Liver (tissue), 8 donors: ENCODE measurements at regions not wholly inside any gene's neighbourhood (a gene's known extent, or its start where the extent isn't known, plus 50 kb on each side); places are given as distances from the start of the nearest gene placed in this dataset.

Experiments used
- DNase-seq: peaks from one replicate; pipeline ENCODE4 v3.0.0-alpha.2; 2017; ENCODE audit warnings: low spot score
- H3K27ac ChIP-seq, 2 donors: one replicate each; pipeline ENCODE4 v1.7.0; 2013; ENCODE audit warnings: inconsistent platforms in 2 of 2, low read length in 2 of 2, control low read depth in 1 of 2, low read depth in 1 of 2, mild to moderate bottlenecking in 1 of 2
- H3K27me3 ChIP-seq, 4 donors: one replicate each; pipeline versions ENCODE4 v1.6.1 to v1.7.0; 2013; ENCODE audit warnings: low read length in 3 of 4, inconsistent platforms in 1 of 4, mild to moderate bottlenecking in 1 of 4, moderate library complexity in 1 of 4; ENCODE audit not compliant: control insufficient read depth in 4 of 4, insufficient read depth in 4 of 4
- H3K36me3 ChIP-seq, 4 donors: one replicate each; pipeline versions ENCODE4 v1.6.1 to v1.7.0; 2013; ENCODE audit warnings: low read length in 3 of 4, mild to moderate bottlenecking in 3 of 4, low read depth in 1 of 4, moderate library complexity in 1 of 4; ENCODE audit not compliant: control insufficient read depth in 4 of 4, insufficient read depth in 3 of 4
- H3K4me1 ChIP-seq, 4 donors: one replicate each; pipeline versions ENCODE4 v1.6.1 to v1.7.0; 2013; ENCODE audit warnings: low read length in 3 of 4, mild to moderate bottlenecking in 3 of 4, moderate library complexity in 1 of 4; ENCODE audit not compliant: control insufficient read depth in 4 of 4, insufficient read depth in 4 of 4
- H3K4me3 ChIP-seq, 3 donors: one replicate each; pipeline versions ENCODE4 v1.6.1 to v1.7.0; 2013; ENCODE audit warnings: low read length in 3 of 3, control low read depth in 1 of 3, low read depth in 1 of 3, mild to moderate bottlenecking in 1 of 3
- H3K9ac ChIP-seq, 2 donors: one replicate each; pipeline ENCODE4 v1.7.0; 2013; ENCODE audit warnings: low read length in 2 of 2, mild to moderate bottlenecking in 2 of 2, moderate library complexity in 2 of 2, control low read depth in 1 of 2, low read depth in 1 of 2
- H3K9me3 ChIP-seq, 4 donors: one replicate each; pipeline versions ENCODE4 v1.6.1 to v1.7.0; 2013; ENCODE audit warnings: low read length in 3 of 4; ENCODE audit not compliant: control insufficient read depth in 4 of 4
- EGR1 ChIP-seq, 2 donors: IDR thresholded peaks; 2 replicates each; pipeline ENCODE4 v1.6.1; 2016 to 2018; ENCODE audit warnings: antibody characterized with exemption in 2 of 2, low read depth in 2 of 2
- FOXA1 ChIP-seq: IDR thresholded peaks from 2 replicates; pipeline ENCODE4 v1.6.1; 2016; ENCODE audit warnings: antibody characterized with exemption
- FOXA2 ChIP-seq: IDR thresholded peaks from 2 replicates; pipeline ENCODE4 v1.6.1; 2016; ENCODE audit warnings: antibody characterized with exemption
- GABPA ChIP-seq, 2 donors: IDR thresholded peaks in 1 of 2; conservative IDR thresholded peaks in 1 of 2; 2 replicates each; pipeline ENCODE4 v1.6.1; 2016; ENCODE audit warnings: antibody characterized with exemption in 2 of 2, mild to moderate bottlenecking in 1 of 2, moderate library complexity in 1 of 2
- HNF4A ChIP-seq, 2 donors: conservative IDR thresholded peaks; 2 replicates each; pipeline ENCODE4 v1.6.1; 2016; ENCODE audit warnings: antibody characterized with exemption in 2 of 2, mild to moderate bottlenecking in 2 of 2
- HNF4G ChIP-seq: IDR thresholded peaks from 2 replicates; pipeline ENCODE4 v1.6.1; 2016; ENCODE audit warnings: antibody characterized with exemption
- NR2F2 ChIP-seq: IDR thresholded peaks from 2 replicates; pipeline ENCODE4 v1.6.1; 2016; ENCODE audit warnings: antibody characterized with exemption
- RAD21 ChIP-seq, 2 donors: IDR thresholded peaks; 2 replicates each; pipeline ENCODE4 v1.6.1; 2016; ENCODE audit warnings: antibody characterized with exemption in 2 of 2, mild to moderate bottlenecking in 2 of 2
- RXRA ChIP-seq, 2 donors: IDR thresholded peaks; 2 replicates each; pipeline ENCODE4 v1.6.1; 2017 to 2018; ENCODE audit warnings: antibody characterized with exemption in 2 of 2, mild to moderate bottlenecking in 1 of 2
- SP1 ChIP-seq: IDR thresholded peaks from 2 replicates; pipeline ENCODE4 v1.6.1; 2018; ENCODE audit warnings: antibody characterized with exemption, mild to moderate bottlenecking
- TAF1 ChIP-seq: conservative IDR thresholded peaks from 2 replicates; pipeline ENCODE4 v1.6.1; 2016; ENCODE audit warnings: antibody characterized with exemption, mild to moderate bottlenecking
- YY1 ChIP-seq: IDR thresholded peaks from 2 replicates; pipeline ENCODE4 v1.6.1; 2016; ENCODE audit warnings: antibody characterized with exemption, mild to moderate bottlenecking
- WGBS: extraction: QIAGEN DNeasy Blood & Tissue Kit; methylation state at CpG from one replicate; pipeline ENCODE4 v1.1.7; 2013; 5-methylcytosine and 5-hydroxymethylcytosine counted together
- TF ChIP-seq, protein P1 (sequence below): fragments of 150-350 bp; IDR thresholded peaks from 2 replicates; pipeline ENCODE4 v1.5.1; 2017; ENCODE audit warnings: improper control_type of control experiment, low read depth, low read length; ENCODE audit not compliant: missing input control
- TF ChIP-seq, protein P2 (sequence below): IDR thresholded peaks from 2 replicates; pipeline ENCODE4 v1.6.1; 2016; ENCODE audit warnings: antibody characterized with exemption
- TF ChIP-seq, protein P3 (sequence below): IDR thresholded peaks from 2 replicates; pipeline ENCODE4 v1.6.1; 2016; ENCODE audit warnings: antibody characterized with exemption
- TF ChIP-seq, protein P4 (sequence below): IDR thresholded peaks from 2 replicates; pipeline ENCODE4 v1.6.1; 2016; ENCODE audit warnings: antibody characterized with exemption
- donor health status: healthy.
- donor health status: healthy.
- donor health status: healthy.
- donor health status: healthy.
- donor health status: healthy.

DNA sequence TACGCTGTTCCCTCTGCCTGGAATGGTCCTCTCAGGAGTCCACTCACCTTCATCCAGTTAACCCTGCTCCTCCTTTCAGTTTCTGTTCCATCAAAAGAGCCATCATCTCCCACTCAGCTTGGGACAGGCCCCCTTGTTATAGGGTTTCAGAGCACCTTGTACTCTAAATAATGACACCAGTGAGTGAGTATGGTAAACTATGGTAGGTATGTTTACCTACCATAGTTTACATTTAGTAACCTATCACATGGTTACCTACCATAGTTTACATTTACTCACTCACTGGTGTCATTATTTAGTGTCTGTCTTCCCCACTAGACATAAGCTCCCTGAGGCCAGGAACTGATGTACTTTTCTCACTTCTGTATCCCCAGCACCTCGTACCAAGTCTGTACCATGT lies 130.2 kb upstream of the SESN3 start:
- H3K4me3 ChIP-seq, result no peak overlapping the region
- no peak for DNase-seq
- H3K9me3 ChIP-seq, result no peaks in the 10 kb centered on the region
- H3K27ac ChIP-seq, result no peak overlapping the region
- no peaks in the 10 kb centered on the region for H3K36me3 ChIP-seq
- no peak for TF ChIP-seq FOXA2
- no peak for TF ChIP-seq NR2F2
- TF ChIP-seq, protein P1, sequence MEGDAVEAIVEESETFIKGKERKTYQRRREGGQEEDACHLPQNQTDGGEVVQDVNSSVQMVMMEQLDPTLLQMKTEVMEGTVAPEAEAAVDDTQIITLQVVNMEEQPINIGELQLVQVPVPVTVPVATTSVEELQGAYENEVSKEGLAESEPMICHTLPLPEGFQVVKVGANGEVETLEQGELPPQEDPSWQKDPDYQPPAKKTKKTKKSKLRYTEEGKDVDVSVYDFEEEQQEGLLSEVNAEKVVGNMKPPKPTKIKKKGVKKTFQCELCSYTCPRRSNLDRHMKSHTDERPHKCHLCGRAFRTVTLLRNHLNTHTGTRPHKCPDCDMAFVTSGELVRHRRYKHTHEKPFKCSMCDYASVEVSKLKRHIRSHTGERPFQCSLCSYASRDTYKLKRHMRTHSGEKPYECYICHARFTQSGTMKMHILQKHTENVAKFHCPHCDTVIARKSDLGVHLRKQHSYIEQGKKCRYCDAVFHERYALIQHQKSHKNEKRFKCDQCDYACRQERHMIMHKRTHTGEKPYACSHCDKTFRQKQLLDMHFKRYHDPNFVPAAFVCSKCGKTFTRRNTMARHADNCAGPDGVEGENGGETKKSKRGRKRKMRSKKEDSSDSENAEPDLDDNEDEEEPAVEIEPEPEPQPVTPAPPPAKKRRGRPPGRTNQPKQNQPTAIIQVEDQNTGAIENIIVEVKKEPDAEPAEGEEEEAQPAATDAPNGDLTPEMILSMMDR, result no peak
- no peak for TF ChIP-seq GABPA (IDR thresholded peaks at IDR 0.05 in 1 of 2, conservative IDR thresholded peaks at IDR 0.05 in 1 of 2)
- no peak for TF ChIP-seq RXRA (IDR thresholded peaks at IDR 0.05)
- H3K4me1 ChIP-seq, result peaks cover 5 to 26% (median 16%) of the 10 kb centered on the region in 4 donors
- H3K27me3 ChIP-seq, result no peaks in the 10 kb centered on the region
- no peak overlapping the region for H3K9ac ChIP-seq
- 95% methylated on average over 2 of the region's 2 CpGs for WGBS

DNA sequence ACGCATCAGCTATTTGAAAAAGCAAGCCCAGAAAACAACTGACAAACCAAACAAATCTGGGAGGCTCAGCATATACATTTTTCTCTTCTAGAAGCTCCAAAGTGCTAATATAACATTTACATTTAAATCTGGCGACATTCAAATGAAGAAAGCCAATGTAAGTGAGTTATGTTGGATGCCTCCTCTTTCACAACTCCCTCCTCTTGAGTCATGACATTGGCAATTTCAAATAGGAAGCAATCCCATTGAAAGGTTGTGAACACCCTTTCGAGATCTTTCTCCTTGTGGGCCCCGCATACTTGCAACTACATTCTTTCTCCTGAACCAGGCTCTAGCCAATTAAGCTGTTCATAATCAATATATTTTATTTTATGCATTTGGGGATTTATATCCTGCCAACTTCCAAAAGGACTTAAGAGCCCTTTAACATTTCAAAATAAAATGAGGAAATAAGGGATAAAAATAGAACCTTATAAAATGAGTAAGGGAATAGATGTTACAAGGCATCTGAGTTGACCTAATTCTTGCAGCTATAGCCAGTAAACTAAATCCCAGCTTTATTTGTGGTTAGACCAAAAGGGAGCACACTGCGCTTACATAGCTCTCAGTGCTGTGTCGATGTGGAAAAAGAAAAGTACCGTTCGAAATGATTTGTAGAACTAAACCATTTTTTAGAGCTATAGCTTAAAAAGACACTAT lies 129.5 kb upstream of the SESN3 start:
- WGBS, result 93% methylated on average over 8 of the region's 8 CpGs
- Histone ChIP-seq H3K9me3 (no peaks in the 10 kb centered on the region), H3K4me1 (peaks cover 5 to 26% (median 16%) of the 10 kb centered on the region in 4 donors), H3K36me3 (no peaks in the 10 kb centered on the region), H3K9ac (no peak overlapping the region), H3K27ac (no peak overlapping the region), H3K4me3 (no peak overlapping the region), H3K27me3 (no peaks in the 10 kb centered on the region)
- TF ChIP-seq, protein P2, sequence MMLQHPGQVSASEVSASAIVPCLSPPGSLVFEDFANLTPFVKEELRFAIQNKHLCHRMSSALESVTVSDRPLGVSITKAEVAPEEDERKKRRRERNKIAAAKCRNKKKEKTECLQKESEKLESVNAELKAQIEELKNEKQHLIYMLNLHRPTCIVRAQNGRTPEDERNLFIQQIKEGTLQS, result no peak
- no peak for TF ChIP-seq NR2F2
- TF ChIP-seq EGR1 (IDR thresholded peaks at IDR 0.05; ENCODE audit: low read depth in 2 of 2), result no peak
- no peak for TF ChIP-seq TAF1
- TF ChIP-seq RAD21 (IDR thresholded peaks at IDR 0.05), result no peak
- DNase-seq, result no peak

DNA sequence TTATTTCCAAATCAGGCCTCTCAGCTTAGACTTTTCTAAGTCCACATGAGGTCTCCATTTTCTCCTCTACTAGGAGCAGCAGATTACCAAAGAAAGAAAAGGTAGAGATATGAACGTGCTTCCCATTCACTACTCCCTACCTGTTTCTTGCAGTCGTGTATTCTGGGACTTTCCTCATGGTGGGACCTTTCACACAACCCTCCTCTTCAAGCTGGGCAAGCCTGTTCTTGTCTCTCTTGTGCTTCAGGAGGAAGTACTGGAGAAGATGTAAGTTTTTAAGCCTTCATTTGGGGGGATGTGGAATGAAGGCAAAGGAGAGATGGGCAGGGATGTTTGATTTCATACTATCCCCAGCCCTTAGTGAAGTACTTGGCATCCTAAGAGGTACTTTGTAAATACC lies 128.8 kb upstream of the SESN3 start:
- H3K36me3 ChIP-seq, result no peaks in the 10 kb centered on the region
- WGBS, result 94% methylated on average over 2 of the region's 2 CpGs

More for the DNA sequence above, 128.8 kb upstream of the SESN3 start:
- TF ChIP-seq FOXA1 (no peak), YY1 (no peak), NR2F2 (no peak), HNF4A (conservative IDR thresholded peaks at IDR 0.05) (no peak), SP1 (no peak), HNF4G (no peak), RAD21 (IDR thresholded peaks at IDR 0.05) (no peak), EGR1 (IDR thresholded peaks at IDR 0.05; ENCODE audit: low read depth in 2 of 2) (no peak), GABPA (IDR thresholded peaks at IDR 0.05 in 1 of 2, conservative IDR thresholded peaks at IDR 0.05 in 1 of 2) (no peak), RXRA (IDR thresholded peaks at IDR 0.05) (no peak)
- TF ChIP-seq, protein P2, result no peak
- TF ChIP-seq, protein P3, sequence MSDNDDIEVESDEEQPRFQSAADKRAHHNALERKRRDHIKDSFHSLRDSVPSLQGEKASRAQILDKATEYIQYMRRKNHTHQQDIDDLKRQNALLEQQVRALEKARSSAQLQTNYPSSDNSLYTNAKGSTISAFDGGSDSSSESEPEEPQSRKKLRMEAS, result no peak
- TF ChIP-seq, protein P1, result no peak
- TF ChIP-seq, protein P4, sequence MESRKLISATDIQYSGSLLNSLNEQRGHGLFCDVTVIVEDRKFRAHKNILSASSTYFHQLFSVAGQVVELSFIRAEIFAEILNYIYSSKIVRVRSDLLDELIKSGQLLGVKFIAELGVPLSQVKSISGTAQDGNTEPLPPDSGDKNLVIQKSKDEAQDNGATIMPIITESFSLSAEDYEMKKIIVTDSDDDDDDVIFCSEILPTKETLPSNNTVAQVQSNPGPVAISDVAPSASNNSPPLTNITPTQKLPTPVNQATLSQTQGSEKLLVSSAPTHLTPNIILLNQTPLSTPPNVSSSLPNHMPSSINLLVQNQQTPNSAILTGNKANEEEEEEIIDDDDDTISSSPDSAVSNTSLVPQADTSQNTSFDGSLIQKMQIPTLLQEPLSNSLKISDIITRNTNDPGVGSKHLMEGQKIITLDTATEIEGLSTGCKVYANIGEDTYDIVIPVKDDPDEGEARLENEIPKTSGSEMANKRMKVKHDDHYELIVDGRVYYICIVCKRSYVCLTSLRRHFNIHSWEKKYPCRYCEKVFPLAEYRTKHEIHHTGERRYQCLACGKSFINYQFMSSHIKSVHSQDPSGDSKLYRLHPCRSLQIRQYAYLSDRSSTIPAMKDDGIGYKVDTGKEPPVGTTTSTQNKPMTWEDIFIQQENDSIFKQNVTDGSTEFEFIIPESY, result no peak
- Histone ChIP-seq H3K27ac (no peak overlapping the region), H3K4me3 (no peak overlapping the region), H3K4me1 (peaks cover 1 to 20% (median 11%) of the 10 kb centered on the region in 4 donors), H3K27me3 (no peaks in the 10 kb centered on the region), H3K9ac (no peak overlapping the region), H3K9me3 (no peaks in the 10 kb centered on the region)
- DNase-seq, result no peak
